Mucosa of stomach (tissue), 1 donor: ENCODE measurements at regions not wholly inside any gene's neighbourhood (a gene's known extent, or its start where the extent isn't known, plus 50 kb on each side); places are given as distances from the start of the nearest gene placed in this dataset.

Experiments used
- H3K27me3 ChIP-seq: one replicate; pipeline ENCODE4 v1.7.0; 2013; ENCODE audit warnings: mild to moderate bottlenecking, low read length; ENCODE audit not compliant: control insufficient read depth, insufficient read depth
- H3K36me3 ChIP-seq: one replicate; pipeline ENCODE4 v1.7.0; 2013; ENCODE audit warnings: low read length; ENCODE audit not compliant: control insufficient read depth, insufficient read depth
- H3K4me1 ChIP-seq: one replicate; pipeline ENCODE4 v1.7.0; 2013; ENCODE audit warnings: mild to moderate bottlenecking, low read length; ENCODE audit not compliant: control insufficient read depth, insufficient read depth
- H3K4me3 ChIP-seq: one replicate; pipeline ENCODE4 v1.7.0; 2013; ENCODE audit warnings: low read length
- H3K9ac ChIP-seq: one replicate; pipeline ENCODE4 v1.7.0; 2013; ENCODE audit warnings: mild to moderate bottlenecking, low read length, moderate library complexity
- H3K9me3 ChIP-seq: one replicate; pipeline ENCODE4 v1.7.0; 2013; ENCODE audit warnings: mild to moderate bottlenecking, low read length, moderate library complexity; ENCODE audit not compliant: control insufficient read depth
- donor health status: Pancreatic carcinoma.

GRCh38 chr1:83509301-83509781 lies 489.6 kb downstream of the TTLL7 start:
- no peak overlapping the region for H3K9ac ChIP-seq

GRCh38 chr1:83508485-83509151 lies 490.3 kb downstream of the TTLL7 start:
- H3K27me3 ChIP-seq, result no peaks in the 10 kb centered on the region
- H3K4me3 ChIP-seq, result no peak overlapping the region
- H3K36me3 ChIP-seq, result no peaks in the 10 kb centered on the region
- H3K9me3 ChIP-seq, result no peaks in the 10 kb centered on the region
- H3K9ac ChIP-seq, result no peak overlapping the region
- H3K4me1 ChIP-seq, result no peaks in the 10 kb centered on the region

More at GRCh38 chr1:83509301-83509781, 489.6 kb downstream of the TTLL7 start:
- no peaks in the 10 kb centered on the region for H3K27me3 ChIP-seq
- H3K9me3 ChIP-seq, result no peaks in the 10 kb centered on the region
- no peak overlapping the region for H3K4me3 ChIP-seq
- no peaks in the 10 kb centered on the region for H3K36me3 ChIP-seq
- H3K4me1 ChIP-seq, result no peaks in the 10 kb centered on the region

DNA sequence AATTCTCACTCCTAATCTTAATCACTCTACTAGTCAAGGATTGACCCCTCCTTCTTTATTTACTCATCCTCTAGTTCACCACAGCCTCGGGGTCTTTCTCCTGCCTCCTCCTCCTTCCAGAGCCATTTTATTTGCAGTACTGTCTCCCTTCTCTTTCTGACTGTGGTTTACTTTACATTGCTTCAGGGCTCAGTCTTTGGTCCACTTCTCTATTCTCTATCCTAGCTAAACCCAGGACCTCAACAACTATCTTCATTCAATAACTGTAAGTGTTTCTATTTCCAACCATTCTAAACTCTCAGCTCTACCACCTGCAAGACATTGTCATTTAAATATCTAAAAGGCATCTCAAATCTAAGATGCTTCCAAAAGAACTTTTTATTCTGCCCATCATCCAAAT lies 493.8 kb downstream of the TTLL7 start:
- no peaks in the 10 kb centered on the region for H3K36me3 ChIP-seq
- H3K9me3 ChIP-seq, result no peaks in the 10 kb centered on the region
- no peaks in the 10 kb centered on the region for H3K27me3 ChIP-seq
- H3K4me3 ChIP-seq, result no peak overlapping the region
- no peak overlapping the region for H3K9ac ChIP-seq
- no peaks in the 10 kb centered on the region for H3K4me1 ChIP-seq

- H3K36me3 ChIP-seq, result no peaks in the 10 kb centered on the region
- H3K9ac ChIP-seq, result no peak overlapping the region
- H3K4me3 ChIP-seq, result no peak overlapping the region
- H3K27me3 ChIP-seq, result no peaks in the 10 kb centered on the region
- H3K4me1 ChIP-seq, result no peaks in the 10 kb centered on the region
- H3K9me3 ChIP-seq, result no peaks in the 10 kb centered on the region
Measured at GRCh38 chr1:83503153-83503552, 495.8 kb downstream of the TTLL7 start.

DNA sequence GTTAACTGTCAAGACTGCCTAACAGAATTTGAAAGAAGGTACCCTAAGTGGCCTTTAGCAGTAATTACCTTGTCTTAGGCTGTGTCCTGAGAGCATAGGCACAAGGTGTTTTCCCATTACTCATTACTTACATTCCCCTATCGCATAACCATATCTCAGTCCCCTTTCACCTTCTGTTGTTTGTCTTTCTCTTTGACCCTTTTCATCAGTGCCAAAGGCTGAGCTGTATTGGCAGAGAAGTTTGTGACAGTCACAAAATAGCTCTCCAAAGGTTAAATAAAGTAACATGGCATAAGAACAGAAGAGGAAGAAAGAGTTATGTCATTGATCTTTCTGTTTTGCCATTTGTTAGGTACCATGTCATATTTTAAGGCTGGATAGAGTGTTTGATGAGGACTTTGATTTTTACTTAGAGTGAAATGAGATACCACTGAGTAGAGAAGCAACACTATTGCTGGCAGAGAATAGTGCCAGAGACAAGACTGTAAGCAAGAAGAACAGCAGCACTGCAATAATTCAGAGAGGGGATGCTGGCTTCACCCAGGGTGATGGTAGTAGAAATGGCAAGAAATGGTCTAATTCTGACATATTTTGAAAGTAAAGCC lies 497.8 kb downstream of the TTLL7 start:
- Histone ChIP-seq H3K9me3 (no peaks in the 10 kb centered on the region), H3K4me1 (no peaks in the 10 kb centered on the region), H3K36me3 (no peaks in the 10 kb centered on the region), H3K4me3 (no peak overlapping the region), H3K27me3 (no peaks in the 10 kb centered on the region), H3K9ac (no peak overlapping the region)

DNA sequence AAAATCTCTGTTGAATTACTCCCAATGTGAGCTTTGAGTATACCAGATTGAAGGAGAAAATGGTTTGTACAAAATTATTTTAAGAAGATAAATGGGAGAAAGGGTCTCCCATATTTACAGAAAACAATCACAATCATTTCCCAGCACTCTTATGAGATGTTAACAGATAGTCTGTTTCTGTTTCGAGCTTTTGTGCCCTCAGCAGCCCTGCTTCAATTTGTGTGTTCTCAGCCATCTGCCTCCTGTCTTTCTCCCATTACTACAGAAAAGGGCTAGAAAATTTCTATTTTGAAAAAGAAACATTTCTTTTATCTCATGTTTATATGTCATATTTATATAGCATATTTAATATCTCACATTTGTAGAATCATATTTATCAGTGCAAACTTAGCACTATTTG lies 498.4 kb downstream of the TTLL7 start:
- H3K27me3 ChIP-seq, result no peaks in the 10 kb centered on the region
- H3K9ac ChIP-seq, result no peak overlapping the region
- no peaks in the 10 kb centered on the region for H3K36me3 ChIP-seq
- no peaks in the 10 kb centered on the region for H3K4me1 ChIP-seq
- no peak overlapping the region for H3K4me3 ChIP-seq
- H3K9me3 ChIP-seq, result no peaks in the 10 kb centered on the region

DNA sequence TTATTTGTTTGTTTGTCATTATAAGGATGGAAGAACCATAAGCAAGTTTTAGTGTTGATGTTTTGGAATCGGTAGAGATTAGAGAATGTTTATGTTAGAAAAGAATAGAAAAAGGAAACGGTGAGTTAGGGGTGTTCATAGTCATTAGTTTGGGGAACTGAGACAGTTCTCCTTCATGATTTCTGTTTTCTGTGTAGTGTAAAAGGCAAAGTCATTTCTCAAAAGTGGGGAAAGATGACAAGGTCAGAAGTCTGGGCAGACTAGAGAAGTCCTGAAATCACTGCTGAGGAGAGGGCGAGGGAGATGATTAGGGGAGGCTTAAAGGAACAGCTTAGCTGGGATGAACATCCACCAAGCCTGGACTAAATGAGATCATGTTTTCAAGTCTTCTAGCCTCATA lies 498.9 kb downstream of the TTLL7 start:
- Histone ChIP-seq H3K4me3 (no peak overlapping the region), H3K9ac (no peak overlapping the region), H3K9me3 (no peaks in the 10 kb centered on the region), H3K4me1 (no peaks in the 10 kb centered on the region), H3K27me3 (no peaks in the 10 kb centered on the region), H3K36me3 (no peaks in the 10 kb centered on the region)

DNA sequence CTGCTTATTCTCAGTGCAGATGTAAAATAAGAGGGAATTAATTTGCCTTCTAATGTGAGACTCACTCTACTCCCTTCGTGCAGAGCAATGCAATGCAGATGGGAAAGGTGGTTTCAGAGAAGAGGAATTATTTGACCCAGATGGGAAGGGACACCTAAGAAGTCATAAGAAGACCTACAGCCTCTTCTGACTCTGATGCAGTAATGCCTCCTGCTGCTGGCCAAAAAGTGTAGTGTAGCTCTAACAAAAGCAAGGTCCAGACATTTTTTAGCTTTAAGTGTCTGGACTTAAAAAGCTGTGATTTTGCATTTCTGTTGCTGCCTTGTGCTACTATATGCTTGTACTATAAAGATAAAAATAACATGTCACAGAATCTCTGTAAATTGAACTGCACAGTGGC lies 501.4 kb downstream of the TTLL7 start:
- Histone ChIP-seq H3K9me3 (no peaks in the 10 kb centered on the region), H3K4me1 (no peaks in the 10 kb centered on the region), H3K27me3 (no peaks in the 10 kb centered on the region), H3K36me3 (no peaks in the 10 kb centered on the region), H3K4me3 (no peak overlapping the region), H3K9ac (no peak overlapping the region)

DNA sequence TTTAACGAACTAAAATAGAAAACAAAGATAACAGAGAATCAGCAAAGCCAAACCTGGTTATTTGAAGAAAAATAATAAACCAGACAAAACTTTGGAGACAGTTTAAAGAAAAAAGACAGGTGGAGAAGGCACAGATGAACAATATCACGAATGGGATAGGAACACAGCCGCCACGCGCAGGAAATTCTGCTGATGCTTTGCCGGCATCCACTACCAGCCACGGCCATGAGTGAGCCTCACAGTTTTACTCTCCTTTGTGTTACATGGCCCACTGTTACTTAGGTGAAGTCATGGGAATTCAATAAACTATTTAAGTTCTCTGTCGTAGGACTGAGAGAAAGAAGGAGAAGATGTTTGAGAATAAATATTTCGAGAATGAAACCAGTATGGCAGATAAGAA lies 503.4 kb downstream of the TTLL7 start:
- no peaks in the 10 kb centered on the region for H3K4me1 ChIP-seq
- no peaks in the 10 kb centered on the region for H3K9me3 ChIP-seq
- no peak overlapping the region for H3K9ac ChIP-seq
- H3K4me3 ChIP-seq, result no peak overlapping the region
- no peaks in the 10 kb centered on the region for H3K27me3 ChIP-seq
- H3K36me3 ChIP-seq, result no peaks in the 10 kb centered on the region

DNA sequence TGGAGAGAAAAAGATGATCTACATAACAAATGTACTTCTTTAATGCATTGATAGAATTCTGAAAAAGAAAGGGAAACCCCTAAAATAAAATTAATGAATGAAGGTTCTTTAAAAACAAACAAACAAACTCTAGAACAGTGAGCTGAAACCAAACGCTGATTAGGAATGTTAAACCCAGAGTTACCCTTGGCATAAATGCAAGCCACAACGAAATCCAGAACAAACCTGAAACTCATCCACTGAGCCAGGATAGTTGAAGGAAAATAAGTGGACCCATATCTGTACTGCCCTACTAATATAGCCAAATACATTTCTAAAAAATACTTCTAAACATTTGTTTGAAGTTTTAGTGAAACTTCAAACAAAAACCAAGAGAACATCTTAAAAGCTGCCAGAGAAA lies 505.3 kb downstream of the TTLL7 start:
- H3K27me3 ChIP-seq, result no peaks in the 10 kb centered on the region
- H3K4me3 ChIP-seq, result no peak overlapping the region
- H3K4me1 ChIP-seq, result no peaks in the 10 kb centered on the region
- H3K36me3 ChIP-seq, result no peaks in the 10 kb centered on the region
- no peaks in the 10 kb centered on the region for H3K9me3 ChIP-seq
- H3K9ac ChIP-seq, result no peak overlapping the region

GRCh38 chr1:83491930-83492329 lies 507.0 kb downstream of the TTLL7 start:
- Histone ChIP-seq H3K4me3 (no peak overlapping the region), H3K4me1 (no peaks in the 10 kb centered on the region), H3K9ac (no peak overlapping the region), H3K9me3 (no peaks in the 10 kb centered on the region), H3K27me3 (no peaks in the 10 kb centered on the region), H3K36me3 (no peaks in the 10 kb centered on the region)

- H3K4me1 ChIP-seq, result no peaks in the 10 kb centered on the region
- no peaks in the 10 kb centered on the region for H3K36me3 ChIP-seq
- H3K9ac ChIP-seq, result no peak overlapping the region
- no peaks in the 10 kb centered on the region for H3K9me3 ChIP-seq
- H3K4me3 ChIP-seq, result no peak overlapping the region
- H3K27me3 ChIP-seq, result no peaks in the 10 kb centered on the region
Measured at GRCh38 chr1:83490988-83491387, 507.9 kb downstream of the TTLL7 start.
